Left lung (tissue), 4 donors: ENCODE measurements at regions not wholly inside any gene's neighbourhood (a gene's known extent, or its start where the extent isn't known, plus 50 kb on each side); places are given as distances from the start of the nearest gene placed in this dataset.
A peak's percentile ranks its signal among the peaks of the same experiment; 100 is the strongest.

Experiments
- ATAC-seq: fragments of 200-7000 bp; cut with Tn5 transposase; one replicate; pipeline ENCODE4 v1.9.1; 2020; ENCODE audit warnings: moderate library complexity
- DNase-seq, 4 donors: peaks; one replicate each; pipeline ENCODE4 v3.0.0-alpha.2; 2013 to 2020
- H3K27ac ChIP-seq, 2 donors: fragments of 200-600 bp; sonication (generic) in 1 of 2; one replicate each; pipeline versions ENCODE4 v1.5.0 to v1.8.0; 2020 to 2021
- H3K27me3 ChIP-seq, 2 donors: fragments of 200-600 bp; sonication (generic) in 1 of 2; one replicate each; pipeline versions ENCODE4 v1.5.0 to v1.8.0; 2020 to 2021
- H3K36me3 ChIP-seq, 2 donors: fragments of 200-600 bp; sonication (generic) in 1 of 2; one replicate each; pipeline versions ENCODE4 v1.5.0 to v1.8.0; 2020 to 2021
- H3K4me1 ChIP-seq, 2 donors: fragments of 200-600 bp; one replicate each; pipeline ENCODE4 v1.8.0; 2021
- H3K4me3 ChIP-seq, 2 donors: fragments of 200-600 bp; sonication (generic) in 1 of 2; one replicate each; pipeline versions ENCODE4 v1.5.0 to v1.8.0; 2020 to 2021; ENCODE audit warnings: mild to moderate bottlenecking in 1 of 2
- H3K9me3 ChIP-seq, 2 donors: fragments of 200-600 bp; sonication (generic) in 1 of 2; one replicate each; pipeline versions ENCODE4 v1.5.0 to v1.8.0; 2020 to 2021
- intact Hi-C, 2 donors: fragments of 100-400 bp; cut with DNase I; formaldehyde crosslinking; loops; one replicate each; pipeline versions ENCODE4 v1.11.2 to v1.14.2; 2022
- TF ChIP-seq, protein P1 (sequence below), 2 donors: fragments of 200-600 bp; sonication (generic) in 1 of 2; IDR thresholded peaks; one replicate each; pipeline versions ENCODE4 v1.5.0 to v1.8.0; 2021; ENCODE audit warnings: antibody characterized with exemption in 2 of 2
- donor health status: DM: no; HTN: yes; CAD: no.
- donor health status: DM: no; HTN: no; CAD: no.

DNA sequence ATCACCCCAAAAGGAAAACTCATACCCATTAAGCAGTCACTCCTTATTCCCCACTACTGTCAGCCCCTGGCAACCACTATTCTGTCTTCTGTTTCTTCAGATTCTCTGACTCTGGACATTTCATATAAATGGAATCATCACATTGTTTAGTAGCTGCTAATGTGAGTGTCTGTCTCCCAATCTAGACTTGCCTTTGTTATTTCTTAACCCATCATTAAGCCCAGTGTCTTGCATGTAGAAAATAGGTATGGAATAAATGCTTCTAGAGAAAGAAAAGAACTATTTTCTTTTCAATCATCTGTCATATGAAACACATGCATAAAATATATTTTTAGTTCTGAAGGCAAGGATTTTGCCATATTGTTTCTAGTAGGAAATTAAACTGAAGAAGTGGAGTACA, 610.0 kb downstream of the PLPP3 start:
- no peaks in the 10 kb centered on the region for H3K4me1 ChIP-seq
- no peak for ATAC-seq
- no peak overlapping the region for H3K4me3 ChIP-seq

GRCh38 chr1:55968661-55969060, 610.7 kb downstream of the PLPP3 start:
- DNase-seq (no peak), ATAC-seq (no peak)
- Histone ChIP-seq H3K9me3 (no peaks in the 10 kb centered on the region), H3K4me3 (no peak overlapping the region), H3K27ac (no peak overlapping the region), H3K27me3 (no peaks in the 10 kb centered on the region), H3K36me3 (no peaks in the 10 kb centered on the region), H3K4me1 (no peaks in the 10 kb centered on the region)
- TF ChIP-seq, protein P1, sequence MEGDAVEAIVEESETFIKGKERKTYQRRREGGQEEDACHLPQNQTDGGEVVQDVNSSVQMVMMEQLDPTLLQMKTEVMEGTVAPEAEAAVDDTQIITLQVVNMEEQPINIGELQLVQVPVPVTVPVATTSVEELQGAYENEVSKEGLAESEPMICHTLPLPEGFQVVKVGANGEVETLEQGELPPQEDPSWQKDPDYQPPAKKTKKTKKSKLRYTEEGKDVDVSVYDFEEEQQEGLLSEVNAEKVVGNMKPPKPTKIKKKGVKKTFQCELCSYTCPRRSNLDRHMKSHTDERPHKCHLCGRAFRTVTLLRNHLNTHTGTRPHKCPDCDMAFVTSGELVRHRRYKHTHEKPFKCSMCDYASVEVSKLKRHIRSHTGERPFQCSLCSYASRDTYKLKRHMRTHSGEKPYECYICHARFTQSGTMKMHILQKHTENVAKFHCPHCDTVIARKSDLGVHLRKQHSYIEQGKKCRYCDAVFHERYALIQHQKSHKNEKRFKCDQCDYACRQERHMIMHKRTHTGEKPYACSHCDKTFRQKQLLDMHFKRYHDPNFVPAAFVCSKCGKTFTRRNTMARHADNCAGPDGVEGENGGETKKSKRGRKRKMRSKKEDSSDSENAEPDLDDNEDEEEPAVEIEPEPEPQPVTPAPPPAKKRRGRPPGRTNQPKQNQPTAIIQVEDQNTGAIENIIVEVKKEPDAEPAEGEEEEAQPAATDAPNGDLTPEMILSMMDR (IDR thresholded peaks at IDR 0.05), result no peak
- intact Hi-C loops, result no loop called here

More for the DNA sequence above, 610.0 kb downstream of the PLPP3 start:
- Histone ChIP-seq H3K27me3 (no peaks in the 10 kb centered on the region), H3K36me3 (no peaks in the 10 kb centered on the region), H3K27ac (no peak overlapping the region), H3K9me3 (no peaks in the 10 kb centered on the region)
- DNase-seq, result no peak
- intact Hi-C loops, result no loop called here
- TF ChIP-seq, protein P1 (IDR thresholded peaks at IDR 0.05), result no peak

DNA sequence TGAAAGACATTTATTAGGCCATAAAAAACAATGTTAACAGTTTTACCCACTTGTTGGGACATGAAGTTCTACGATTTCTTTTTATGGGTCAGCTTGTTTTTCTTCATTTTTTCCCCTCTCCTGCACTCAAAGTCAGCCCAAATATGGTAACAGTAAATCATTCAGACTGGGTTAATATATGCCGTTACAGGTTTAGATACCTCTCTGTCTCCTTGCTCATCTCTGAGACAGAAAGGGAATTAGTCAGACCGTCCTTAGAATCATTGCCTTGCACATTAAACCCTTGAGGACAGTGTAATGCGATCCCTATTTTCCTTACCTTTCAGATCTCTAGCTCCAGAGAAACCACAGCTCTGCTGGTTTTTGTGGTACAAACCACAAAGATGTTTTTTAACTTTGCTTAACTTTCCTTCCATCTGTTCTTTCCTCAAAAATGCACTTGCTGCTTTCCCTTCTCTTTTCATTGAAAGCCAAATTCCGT, 613.3 kb downstream of the PLPP3 start:
- Histone ChIP-seq H3K27ac (no peak overlapping the region), H3K36me3 (no peaks in the 10 kb centered on the region), H3K4me1 (no peaks in the 10 kb centered on the region), H3K9me3 (no peaks in the 10 kb centered on the region), H3K4me3 (no peak overlapping the region), H3K27me3 (no peaks in the 10 kb centered on the region)
- DNase-seq (no peak), ATAC-seq (no peak)
- TF ChIP-seq, protein P1 (IDR thresholded peaks at IDR 0.05), result no peak
- intact Hi-C loops, result no loop called here

DNA sequence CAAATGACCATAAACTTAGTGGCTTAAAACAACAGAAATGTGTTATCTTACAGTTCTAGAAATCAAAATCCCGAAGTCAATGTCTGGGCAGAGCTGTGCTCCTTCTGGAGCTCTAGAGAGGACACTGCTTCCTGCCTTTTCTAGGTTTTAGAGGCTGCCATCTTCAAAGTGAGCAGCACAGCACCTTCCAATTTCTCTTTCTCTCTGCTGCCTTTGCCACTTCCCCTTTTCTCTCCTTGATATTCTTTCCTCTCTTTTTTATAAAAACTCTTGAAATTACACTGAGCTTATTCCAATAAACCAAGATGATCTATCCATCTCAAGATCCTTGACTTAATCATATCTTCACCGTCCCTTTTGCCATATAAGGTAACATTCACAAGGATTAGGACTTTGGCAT, 616.9 kb downstream of the PLPP3 start:
- H3K4me1 ChIP-seq, result no peaks in the 10 kb centered on the region
- ATAC-seq, result no peak
- DNase-seq, result no peak
- intact Hi-C loops, result no loop called here
- H3K9me3 ChIP-seq, result no peaks in the 10 kb centered on the region
- H3K27me3 ChIP-seq, result no peaks in the 10 kb centered on the region
- H3K27ac ChIP-seq, result no peak overlapping the region
- H3K36me3 ChIP-seq, result no peaks in the 10 kb centered on the region
- H3K4me3 ChIP-seq, result no peak overlapping the region
- TF ChIP-seq, protein P1 (IDR thresholded peaks at IDR 0.05), result no peak

GRCh38 chr1:55959136-55959548, 620.2 kb downstream of the PLPP3 start:
- H3K4me1 ChIP-seq, result no peaks in the 10 kb centered on the region
- no peaks in the 10 kb centered on the region for H3K27me3 ChIP-seq
- intact Hi-C loops, result no loop called here
- no peak overlapping the region for H3K27ac ChIP-seq
- H3K36me3 ChIP-seq, result no peaks in the 10 kb centered on the region
- DNase-seq, result peak in 2 of 4 donors; percentile 62 to 83
- H3K9me3 ChIP-seq, result no peaks in the 10 kb centered on the region
- TF ChIP-seq, protein P1 (IDR thresholded peaks at IDR 0.05), result no peak
- no peak overlapping the region for H3K4me3 ChIP-seq
- ATAC-seq, result no peak
